Small intestine (tissue), 7 donors: ENCODE measurements at regions not wholly inside any gene's neighbourhood (a gene's known extent, or its start where the extent isn't known, plus 50 kb on each side); places are given as distances from the start of the nearest gene placed in this dataset.

ENCODE experiments used
- DNase-seq, 2 donors: peaks; one replicate each; pipeline versions ENCODE4 v3.0.0 to v3.0.0-alpha.2; 2013
- FAIRE-seq: peaks from 2 replicates; lab custom pipeline; 2012; peaks lifted over from hg19 to GRCh38; lab: Jason Lieb, UNC
- H3K27ac ChIP-seq, 3 donors: one replicate each; pipeline ENCODE4 v1.5.1; 2013; ENCODE audit warnings: low read length in 2 of 3, mild to moderate bottlenecking in 2 of 3, control low read depth in 1 of 3, inconsistent platforms in 1 of 3, low read depth in 1 of 3, moderate library complexity in 1 of 3
- H3K27me3 ChIP-seq, 3 donors: one replicate each; pipeline ENCODE4 v1.6.1; 2013; ENCODE audit warnings: low read length in 3 of 3, inconsistent platforms in 1 of 3; ENCODE audit not compliant: control insufficient read depth in 3 of 3, insufficient read depth in 3 of 3
- H3K36me3 ChIP-seq, 3 donors: one replicate each; pipeline ENCODE4 v1.6.1; 2013; ENCODE audit warnings: low read length in 3 of 3, inconsistent platforms in 1 of 3, low read depth in 1 of 3, mild to moderate bottlenecking in 1 of 3, moderate library complexity in 1 of 3; ENCODE audit not compliant: control insufficient read depth in 3 of 3, insufficient read depth in 2 of 3
- H3K4me1 ChIP-seq, 3 donors: one replicate each; pipeline ENCODE4 v1.6.1; 2013; ENCODE audit warnings: low read length in 2 of 3, inconsistent platforms in 1 of 3, low read depth in 1 of 3, mild to moderate bottlenecking in 1 of 3, moderate library complexity in 1 of 3; ENCODE audit not compliant: control insufficient read depth in 3 of 3, insufficient read depth in 2 of 3
- H3K4me3 ChIP-seq, 3 donors: one replicate each; pipeline ENCODE4 v1.5.1; 2013; ENCODE audit warnings: low read length in 3 of 3, control low read depth in 1 of 3, inconsistent platforms in 1 of 3, low read depth in 1 of 3, mild to moderate bottlenecking in 1 of 3, moderate library complexity in 1 of 3
- H3K9me3 ChIP-seq, 2 donors: one replicate each; pipeline ENCODE4 v1.6.1; 2013; ENCODE audit warnings: low read depth in 1 of 2, low read length in 1 of 2; ENCODE audit not compliant: control insufficient read depth in 2 of 2, insufficient read depth in 1 of 2
- WGBS, 3 donors: extraction: QIAGEN DNeasy Blood & Tissue Kit; methylation state at CpG; one replicate each; pipeline ENCODE4 v1.1.7; 2013; 5-methylcytosine and 5-hydroxymethylcytosine counted together
- donor health status: healthy with polysubstance abuse.
- donor health status: control.
- donor health status: control.
- donor health status: Bipolar disorder and iron deficiency.
- donor health status: healthy.

GRCh38 chr7:72524037-72524436, 111.9 kb upstream of the CALN1 start:
- WGBS, 3 donors = 64 to 84% (median 78%) methylated on average over 2 of the region's 2 CpGs
- DNase-seq (no peak), FAIRE-seq (no peak)
- H3K9me3 ChIP-seq = no peaks in the 10 kb centered on the region
- no peak overlapping the region for H3K27ac ChIP-seq
- H3K36me3 ChIP-seq = no peaks in the 10 kb centered on the region
- no peak overlapping the region for H3K4me3 ChIP-seq
- H3K4me1 ChIP-seq = no peaks in the 10 kb centered on the region
- no peaks in the 10 kb centered on the region for H3K27me3 ChIP-seq

GRCh38 chr7:72504061-72504706, 92.0 kb upstream of the CALN1 start:
- Histone ChIP-seq H3K4me3 (no peak overlapping the region), H3K27ac (no peak overlapping the region), H3K27me3 (peaks cover 0 to 4% (median 0%) of the 10 kb centered on the region in 3 donors), H3K9me3 (no peaks in the 10 kb centered on the region), H3K4me1 (no peaks in the 10 kb centered on the region), H3K36me3 (no peaks in the 10 kb centered on the region)
- no peak for FAIRE-seq
- 71 to 74% (median 72%) methylated on average over 10 of the region's 10 CpGs for WGBS, 3 donors
- DNase-seq = no peak

DNA sequence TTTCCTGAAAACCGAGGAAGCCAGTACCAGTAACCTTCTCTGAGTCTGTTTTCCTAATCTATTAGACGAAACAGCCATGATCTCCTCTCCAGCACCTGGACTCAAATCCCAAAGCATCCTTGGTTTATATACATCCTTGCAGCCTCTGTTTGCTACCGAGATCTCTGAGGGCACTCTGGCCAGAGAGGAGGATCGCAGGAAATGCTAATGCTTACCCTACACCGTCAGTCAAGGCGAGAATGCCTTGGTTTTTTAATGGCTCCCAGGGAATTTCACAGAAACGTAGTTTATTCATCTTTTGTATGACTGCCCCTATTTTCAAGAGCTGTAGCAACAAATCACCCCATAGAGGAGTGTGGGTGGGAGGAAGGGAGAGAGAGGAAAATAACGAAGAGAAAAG, 91.5 kb upstream of the CALN1 start:
- Histone ChIP-seq H3K36me3 (no peaks in the 10 kb centered on the region), H3K4me3 (no peak overlapping the region), H3K4me1 (no peaks in the 10 kb centered on the region), H3K27ac (no peak overlapping the region), H3K27me3 (peaks cover 0 to 4% (median 0%) of the 10 kb centered on the region in 3 donors), H3K9me3 (no peaks in the 10 kb centered on the region)
- 56 to 60% (median 58%) methylated on average over 8 of the region's 8 CpGs for WGBS, 3 donors
- FAIRE-seq (no peak), DNase-seq (no peak)

DNA sequence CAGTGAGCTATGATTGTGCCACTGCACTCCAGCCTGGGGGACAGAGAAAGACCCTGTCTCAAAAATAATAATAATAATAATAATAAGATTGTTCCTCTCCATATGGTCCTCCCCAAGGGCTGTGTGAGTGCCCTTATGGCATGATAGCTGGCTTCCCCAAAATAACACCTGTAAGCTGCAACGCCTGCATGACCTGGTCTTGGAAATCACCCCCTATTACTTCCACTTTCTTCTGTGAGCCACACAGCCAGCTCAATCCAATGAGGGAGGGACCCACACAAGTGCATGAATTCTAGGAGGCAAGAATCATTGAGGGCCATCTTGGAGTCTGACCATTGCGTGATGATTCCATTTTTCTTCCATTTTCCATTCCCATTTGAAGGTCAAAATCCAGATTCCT, 82.7 kb upstream of the CALN1 start:
- WGBS, 3 donors = 74 to 87% (median 85%) methylated on average over 2 of the region's 2 CpGs
- H3K9me3 ChIP-seq = peaks cover 0 to 3% of the 10 kb centered on the region in 2 donors
- no peaks in the 10 kb centered on the region for H3K4me1 ChIP-seq
- no peaks in the 10 kb centered on the region for H3K36me3 ChIP-seq
- no peaks in the 10 kb centered on the region for H3K27me3 ChIP-seq
- no peak overlapping the region for H3K4me3 ChIP-seq
- H3K27ac ChIP-seq = no peak overlapping the region
- no peak for DNase-seq
- no peak for FAIRE-seq

GRCh38 chr7:72493850-72494661, 81.9 kb upstream of the CALN1 start:
- no peaks in the 10 kb centered on the region for H3K4me1 ChIP-seq
- 39 to 52% (median 43%) methylated on average over 17 of the region's 17 CpGs for WGBS, 3 donors
- peaks cover 0 to 3% of the 10 kb centered on the region in 2 donors for H3K9me3 ChIP-seq
- H3K27ac ChIP-seq = no peak overlapping the region
- H3K4me3 ChIP-seq = no peak overlapping the region
- DNase-seq (peak; percentile 49 to 67), FAIRE-seq (no peak)
- H3K36me3 ChIP-seq = no peaks in the 10 kb centered on the region
- H3K27me3 ChIP-seq = no peaks in the 10 kb centered on the region

GRCh38 chr7:72492461-72493065, 80.4 kb upstream of the CALN1 start:
- no peak for DNase-seq
- H3K9me3 ChIP-seq = peaks cover 0 to 3% of the 10 kb centered on the region in 2 donors
- no peaks in the 10 kb centered on the region for H3K36me3 ChIP-seq
- H3K27ac ChIP-seq = no peak overlapping the region
- H3K27me3 ChIP-seq = no peaks in the 10 kb centered on the region
- WGBS, 3 donors = 72 to 79% (median 76%) methylated on average over 12 of the region's 12 CpGs
- no peak for FAIRE-seq
- H3K4me3 ChIP-seq = no peak overlapping the region
- no peaks in the 10 kb centered on the region for H3K4me1 ChIP-seq

GRCh38 chr7:72490301-72490700, 78.2 kb upstream of the CALN1 start:
- H3K27ac ChIP-seq = no peak overlapping the region
- H3K4me3 ChIP-seq = no peak overlapping the region
- DNase-seq (no peak), FAIRE-seq (no peak)
- H3K9me3 ChIP-seq = no peaks in the 10 kb centered on the region
- no peaks in the 10 kb centered on the region for H3K36me3 ChIP-seq
- no peaks in the 10 kb centered on the region for H3K27me3 ChIP-seq
- 82 to 85% (median 84%) methylated on average over 6 of the region's 6 CpGs for WGBS, 3 donors
- H3K4me1 ChIP-seq = no peaks in the 10 kb centered on the region

DNA sequence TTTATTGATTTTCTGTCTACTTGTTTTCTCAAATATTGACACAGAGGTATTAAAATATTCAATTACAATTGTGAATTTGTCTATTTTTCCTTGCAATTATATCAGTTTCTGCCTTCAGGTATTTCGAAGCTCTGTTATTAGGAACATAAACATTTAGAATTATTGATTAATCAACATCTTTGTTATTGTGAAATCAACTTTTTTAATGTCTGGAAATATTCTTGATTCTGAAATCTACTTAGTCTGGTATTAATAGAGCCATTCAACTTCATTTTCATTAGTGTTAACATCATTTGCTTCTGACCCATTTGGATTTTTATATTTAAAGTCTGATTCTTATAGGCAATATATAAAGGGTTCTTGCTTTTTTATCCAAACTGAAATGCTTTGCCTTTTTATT, 69.8 kb upstream of the CALN1 start:
- Histone ChIP-seq H3K36me3 (no peaks in the 10 kb centered on the region), H3K27me3 (peaks cover 0 to 3% (median 0%) of the 10 kb centered on the region in 3 donors), H3K27ac (no peak overlapping the region), H3K9me3 (no peaks in the 10 kb centered on the region), H3K4me1 (no peaks in the 10 kb centered on the region), H3K4me3 (no peak overlapping the region)
- DNase-seq (no peak), FAIRE-seq (no peak)
- WGBS, 3 donors = 19 to 52% (median 40%) methylated on average over 1 of the region's 1 CpG
